Panc1 (cell line): ENCODE measurements at regions not wholly inside any gene's neighbourhood (a gene's known extent, or its start where the extent isn't known, plus 50 kb on each side); places are given as distances from the start of the nearest gene placed in this dataset.

ENCODE experiments used
- ATAC-seq: fragments of 200-7000 bp; cut with Tn5 transposase; 2 replicates; pipeline ENCODE4 v1.9.1; 2020; ENCODE audit warnings: mild to moderate bottlenecking, moderate library complexity
- BruUV-seq: library from RNA; stranded (reverse); fragments of 400-500 nt; replicated peaks from 2 replicates; lab custom pipeline; 2021; lab: Mats Ljungman, UMichigan
- CTCF ChIA-PET: fragments of 300-600 bp; sonication (Branson Sonifier 250); formaldehyde crosslinking; loops from one replicate; lab custom pipeline; 2022; ENCODE audit warnings: antibody characterized with exemption; lab: Charles Lee
- POLR2A ChIA-PET: fragments of 300-600 bp; sonication (Branson Sonifier 250); formaldehyde crosslinking; loops from one replicate; lab custom pipeline; 2022; ENCODE audit warnings: antibody characterized with exemption; lab: Charles Lee
- DNase-seq: peaks from one replicate; pipeline ENCODE4 v3.0.0-alpha.2; 2010; ENCODE audit warnings: low read depth, low spot score
- H3K27ac ChIP-seq: 2 replicates; pipeline ENCODE4 v1.5.1; 2011; ENCODE audit warnings: mild to moderate bottlenecking, low read length, inconsistent platforms
- H3K27me3 ChIP-seq: fragments of 200-500 bp; sonication (Bioruptor generic); 2 replicates; pipeline ENCODE4 v1.6.0; 2014; ENCODE audit warnings: low read length, inconsistent platforms; ENCODE audit not compliant: control insufficient read depth, insufficient read depth
- H3K36me3 ChIP-seq: fragments of 200-500 bp; sonication (Bioruptor generic); 2 replicates; pipeline ENCODE4 v1.5.1; 2014; ENCODE audit warnings: inconsistent platforms, mild to moderate bottlenecking, low read length, moderate library complexity; ENCODE audit not compliant: control insufficient read depth, insufficient read depth
- H3K4me1 ChIP-seq: 2 replicates; pipeline ENCODE4 v1.5.1; 2011; ENCODE audit warnings: inconsistent platforms, mild to moderate bottlenecking, low read length, moderate library complexity; ENCODE audit not compliant: control insufficient read depth, insufficient read depth
- H3K4me3 ChIP-seq, 2 experiments: 2 replicates each; pipeline ENCODE4 v1.5.1; 2011 to 2012; ENCODE audit warnings: low read depth in 2 of 2, low read length in 2 of 2, mild to moderate bottlenecking in 2 of 2, inconsistent platforms in 1 of 2, moderate library complexity in 1 of 2
- H3K9me3 ChIP-seq: fragments of 200-500 bp; sonication (Bioruptor generic); 2 replicates; pipeline ENCODE4 v1.5.1; 2014; ENCODE audit warnings: low read depth, mild to moderate bottlenecking, inconsistent platforms, low read length, moderate library complexity; ENCODE audit not compliant: control insufficient read depth, insufficient read depth
- POLR2AphosphoS5 ChIP-seq: IDR thresholded peaks from 2 replicates; pipeline ENCODE4 v1.6.1; 2012; ENCODE audit warnings: mild to moderate bottlenecking, low read depth, low read length, moderate library complexity
- SIN3A ChIP-seq: IDR thresholded peaks from 2 replicates; pipeline ENCODE4 v1.6.1; 2012; ENCODE audit warnings: low read depth, mild to moderate bottlenecking, low read length, moderate library complexity, borderline replicate concordance; ENCODE audit not compliant: insufficient read depth
- TCF7L2 ChIP-seq: IDR thresholded peaks from 2 replicates; pipeline ENCODE4 v1.6.1; 2011; ENCODE audit warnings: mild to moderate bottlenecking, low read depth, low read length, inconsistent platforms
- in situ Hi-C: cut with HindIII; loops from 2 replicates; pipeline ENCODE4 v1.10.0; 2016; ENCODE audit warnings: low sequenced_read_pairs, low pct_unique_long_range_greater_than_20kb
- intact Hi-C: fragments of 100-400 bp; cut with micrococcal nuclease; formaldehyde crosslinking; loops from one replicate; pipeline ENCODE4 v1.10.0; 2022; ENCODE audit not compliant: unreplicated experiment
- TF ChIP-seq, protein P1 (sequence below), 2 experiments: IDR thresholded peaks; 2 replicates each; pipeline ENCODE4 v1.6.1; 2011 to 2012; ENCODE audit warnings: low read depth in 2 of 2, control low read depth in 1 of 2, low read length in 1 of 2, mild to moderate bottlenecking in 1 of 2, moderate library complexity in 1 of 2; ENCODE audit not compliant: insufficient read depth in 1 of 2
- TF ChIP-seq, protein P2 (sequence below): fragments of 450-650 bp; IDR thresholded peaks from 2 replicates; pipeline ENCODE4 v1.5.1; 2017; ENCODE audit warnings: mild to moderate bottlenecking

DNA sequence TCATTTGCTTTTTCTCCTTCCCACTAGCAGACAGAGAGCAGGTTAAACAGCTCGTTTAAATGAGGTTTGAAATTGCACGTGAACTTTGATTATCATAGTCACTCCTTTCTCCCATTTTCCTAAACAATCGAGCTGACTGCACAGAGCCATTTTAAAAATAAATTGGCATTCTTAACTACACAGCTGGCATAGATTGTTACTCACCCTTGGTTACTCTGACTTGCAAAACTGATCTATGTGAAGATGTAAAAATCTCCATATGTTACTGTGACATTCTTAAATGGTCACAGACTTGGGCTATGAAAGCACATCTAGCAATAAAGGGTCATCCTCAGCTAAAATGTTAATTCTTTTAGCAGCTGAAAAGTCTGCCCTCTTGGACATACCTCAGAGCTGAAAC, 368.5 kb downstream of the DTWD2 start:
- Histone ChIP-seq H3K27ac (no peak overlapping the region), H3K4me1 (no peaks in the 10 kb centered on the region), H3K36me3 (no peaks in the 10 kb centered on the region), H3K4me3 (no peak overlapping the region), H3K9me3 (no peaks in the 10 kb centered on the region), H3K27me3 (no peaks in the 10 kb centered on the region)
- no TSS peak for BruUV-seq
- TF ChIP-seq SIN3A: no peak
- ATAC-seq: no peak
- CTCF ChIA-PET: no interaction called here
- in situ Hi-C loops (no loop called here), intact Hi-C loops (no loop called here)
- DNase-seq: no peak
- POLR2A ChIA-PET: no interaction called here

DNA sequence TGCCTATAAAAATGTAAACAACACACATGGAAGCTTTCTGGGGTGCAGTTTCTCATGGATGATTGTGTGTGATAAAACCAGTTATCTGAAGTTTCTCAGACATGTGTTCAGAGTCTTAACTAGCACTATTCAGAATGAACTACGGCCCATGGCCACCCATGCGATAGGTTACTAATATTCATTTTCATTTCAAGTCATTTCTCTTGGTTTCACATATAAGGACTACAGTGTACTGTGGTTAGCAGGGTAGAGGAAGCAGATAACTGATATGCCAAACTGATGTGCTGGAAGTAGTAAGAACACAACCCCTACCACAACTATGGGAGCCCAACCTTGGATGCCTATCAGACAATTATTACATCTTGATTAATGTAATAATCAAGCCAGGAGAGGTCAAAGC, 372.1 kb downstream of the DTWD2 start:
- no peaks in the 10 kb centered on the region for H3K27me3 ChIP-seq
- no peak for DNase-seq
- TF ChIP-seq POLR2AphosphoS5: no peak
- no peak for TF ChIP-seq TCF7L2
- no peak for TF ChIP-seq SIN3A
- TF ChIP-seq, protein P1, sequence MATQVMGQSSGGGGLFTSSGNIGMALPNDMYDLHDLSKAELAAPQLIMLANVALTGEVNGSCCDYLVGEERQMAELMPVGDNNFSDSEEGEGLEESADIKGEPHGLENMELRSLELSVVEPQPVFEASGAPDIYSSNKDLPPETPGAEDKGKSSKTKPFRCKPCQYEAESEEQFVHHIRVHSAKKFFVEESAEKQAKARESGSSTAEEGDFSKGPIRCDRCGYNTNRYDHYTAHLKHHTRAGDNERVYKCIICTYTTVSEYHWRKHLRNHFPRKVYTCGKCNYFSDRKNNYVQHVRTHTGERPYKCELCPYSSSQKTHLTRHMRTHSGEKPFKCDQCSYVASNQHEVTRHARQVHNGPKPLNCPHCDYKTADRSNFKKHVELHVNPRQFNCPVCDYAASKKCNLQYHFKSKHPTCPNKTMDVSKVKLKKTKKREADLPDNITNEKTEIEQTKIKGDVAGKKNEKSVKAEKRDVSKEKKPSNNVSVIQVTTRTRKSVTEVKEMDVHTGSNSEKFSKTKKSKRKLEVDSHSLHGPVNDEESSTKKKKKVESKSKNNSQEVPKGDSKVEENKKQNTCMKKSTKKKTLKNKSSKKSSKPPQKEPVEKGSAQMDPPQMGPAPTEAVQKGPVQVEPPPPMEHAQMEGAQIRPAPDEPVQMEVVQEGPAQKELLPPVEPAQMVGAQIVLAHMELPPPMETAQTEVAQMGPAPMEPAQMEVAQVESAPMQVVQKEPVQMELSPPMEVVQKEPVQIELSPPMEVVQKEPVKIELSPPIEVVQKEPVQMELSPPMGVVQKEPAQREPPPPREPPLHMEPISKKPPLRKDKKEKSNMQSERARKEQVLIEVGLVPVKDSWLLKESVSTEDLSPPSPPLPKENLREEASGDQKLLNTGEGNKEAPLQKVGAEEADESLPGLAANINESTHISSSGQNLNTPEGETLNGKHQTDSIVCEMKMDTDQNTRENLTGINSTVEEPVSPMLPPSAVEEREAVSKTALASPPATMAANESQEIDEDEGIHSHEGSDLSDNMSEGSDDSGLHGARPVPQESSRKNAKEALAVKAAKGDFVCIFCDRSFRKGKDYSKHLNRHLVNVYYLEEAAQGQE (IDR thresholded peaks at IDR 0.05; ENCODE audit: insufficient read depth in 1 of 2, low read depth in 2 of 2, low read length in 1 of 2): no peak
- TF ChIP-seq, protein P2, sequence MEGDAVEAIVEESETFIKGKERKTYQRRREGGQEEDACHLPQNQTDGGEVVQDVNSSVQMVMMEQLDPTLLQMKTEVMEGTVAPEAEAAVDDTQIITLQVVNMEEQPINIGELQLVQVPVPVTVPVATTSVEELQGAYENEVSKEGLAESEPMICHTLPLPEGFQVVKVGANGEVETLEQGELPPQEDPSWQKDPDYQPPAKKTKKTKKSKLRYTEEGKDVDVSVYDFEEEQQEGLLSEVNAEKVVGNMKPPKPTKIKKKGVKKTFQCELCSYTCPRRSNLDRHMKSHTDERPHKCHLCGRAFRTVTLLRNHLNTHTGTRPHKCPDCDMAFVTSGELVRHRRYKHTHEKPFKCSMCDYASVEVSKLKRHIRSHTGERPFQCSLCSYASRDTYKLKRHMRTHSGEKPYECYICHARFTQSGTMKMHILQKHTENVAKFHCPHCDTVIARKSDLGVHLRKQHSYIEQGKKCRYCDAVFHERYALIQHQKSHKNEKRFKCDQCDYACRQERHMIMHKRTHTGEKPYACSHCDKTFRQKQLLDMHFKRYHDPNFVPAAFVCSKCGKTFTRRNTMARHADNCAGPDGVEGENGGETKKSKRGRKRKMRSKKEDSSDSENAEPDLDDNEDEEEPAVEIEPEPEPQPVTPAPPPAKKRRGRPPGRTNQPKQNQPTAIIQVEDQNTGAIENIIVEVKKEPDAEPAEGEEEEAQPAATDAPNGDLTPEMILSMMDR: no peak
- H3K36me3 ChIP-seq: no peaks in the 10 kb centered on the region
- intact Hi-C loops: no loop called here
- ATAC-seq: no peak
- in situ Hi-C loops: no loop called here
- CTCF ChIA-PET: no interaction called here
- POLR2A ChIA-PET: no interaction called here
- no peak overlapping the region for H3K4me3 ChIP-seq
- no peaks in the 10 kb centered on the region for H3K9me3 ChIP-seq
- BruUV-seq: no TSS peak
- H3K27ac ChIP-seq: no peak overlapping the region
- H3K4me1 ChIP-seq: no peaks in the 10 kb centered on the region

DNA sequence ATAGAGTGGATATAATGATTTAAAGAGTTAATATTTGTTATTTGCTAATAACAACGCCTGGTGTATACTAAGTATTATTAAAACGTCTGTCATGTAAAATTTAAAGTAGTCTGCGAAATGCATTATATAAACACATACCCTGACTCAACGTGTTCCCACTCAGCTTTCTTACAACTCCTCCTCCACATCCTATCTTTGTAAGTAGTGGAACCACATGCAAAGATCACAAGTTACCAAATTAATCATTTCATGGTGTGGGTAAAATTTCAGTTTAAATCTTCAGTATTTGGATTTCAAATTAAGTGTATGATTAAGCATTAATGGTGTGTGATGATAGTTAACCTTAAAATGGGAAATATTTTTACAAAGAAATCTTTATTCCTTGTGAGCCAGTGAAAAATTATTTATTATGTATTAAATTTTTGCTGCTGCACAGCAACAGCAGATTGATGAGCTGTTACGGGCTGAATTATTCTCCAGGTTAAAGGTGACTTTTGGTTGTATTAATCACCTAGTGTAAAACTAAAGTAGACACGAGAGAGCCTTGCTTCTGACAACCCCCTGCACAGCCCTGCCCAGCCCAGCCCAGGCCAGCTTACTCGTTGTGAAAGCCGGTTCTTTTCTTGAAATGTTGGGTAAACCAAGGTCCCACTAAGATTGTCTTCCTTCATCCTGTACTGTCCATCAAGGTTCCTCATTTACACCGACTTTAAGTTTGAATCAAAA, 373.5 kb downstream of the DTWD2 start:
- Histone ChIP-seq H3K27me3 (no peaks in the 10 kb centered on the region), H3K9me3 (no peaks in the 10 kb centered on the region), H3K36me3 (no peaks in the 10 kb centered on the region), H3K4me3 (no peak overlapping the region), H3K4me1 (no peaks in the 10 kb centered on the region), H3K27ac (no peak overlapping the region)
- in situ Hi-C loops: no loop called here
- DNase-seq (no peak), ATAC-seq (no peak)
- ChIA-PET CTCF (no interaction called here), POLR2A (no interaction called here)
- intact Hi-C loops: no loop called here
- TF ChIP-seq POLR2AphosphoS5 (no peak), TCF7L2 (no peak), SIN3A (no peak)
- TF ChIP-seq, protein P2: no peak
- TF ChIP-seq, protein P1 (IDR thresholded peaks at IDR 0.05; ENCODE audit: insufficient read depth in 1 of 2, low read depth in 2 of 2, low read length in 1 of 2): no peak
- no TSS peak for BruUV-seq
